Breast epithelium (tissue), 3 donors: ENCODE measurements at regions not wholly inside any gene's neighbourhood (a gene's known extent, or its start where the extent isn't known, plus 50 kb on each side); places are given as distances from the start of the nearest gene placed in this dataset.

ENCODE experiments used
- POLR2AphosphoS5 ChIP-seq, 3 donors: sonication (generic); formaldehyde crosslinking; IDR thresholded peaks; one replicate each; pipeline ENCODE4 v1.6.1; 2017; ENCODE audit warnings: antibody characterized with exemption in 3 of 3
- TF ChIP-seq, protein P1 (sequence below), 3 donors: fragments of 450-650 bp; IDR thresholded peaks; one replicate each; pipeline ENCODE4 v1.5.1; 2016 to 2017; ENCODE audit warnings: antibody characterized with exemption in 3 of 3, mild to moderate bottlenecking in 3 of 3, moderate library complexity in 3 of 3

DNA sequence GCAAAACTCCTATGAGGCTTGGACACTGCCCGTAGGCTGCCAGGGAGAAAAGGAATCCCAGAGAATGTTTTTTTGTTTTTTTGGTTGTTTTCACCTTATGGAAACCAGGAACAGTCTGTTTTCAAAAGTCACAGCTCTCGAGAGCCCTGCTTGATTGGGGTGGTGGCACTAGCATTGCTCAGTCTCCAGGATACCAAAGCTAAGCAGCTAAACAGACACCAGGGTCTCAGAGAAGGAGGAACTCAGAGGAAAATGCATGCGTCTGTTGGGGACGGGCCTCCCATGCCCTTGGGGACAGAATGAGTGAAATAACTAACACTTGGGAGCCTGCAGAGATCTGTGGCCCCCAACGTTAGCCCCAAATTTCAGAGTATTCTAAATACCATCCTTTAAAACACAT lies 178.8 kb downstream of the SOX9 start:
- TF ChIP-seq, protein P1, sequence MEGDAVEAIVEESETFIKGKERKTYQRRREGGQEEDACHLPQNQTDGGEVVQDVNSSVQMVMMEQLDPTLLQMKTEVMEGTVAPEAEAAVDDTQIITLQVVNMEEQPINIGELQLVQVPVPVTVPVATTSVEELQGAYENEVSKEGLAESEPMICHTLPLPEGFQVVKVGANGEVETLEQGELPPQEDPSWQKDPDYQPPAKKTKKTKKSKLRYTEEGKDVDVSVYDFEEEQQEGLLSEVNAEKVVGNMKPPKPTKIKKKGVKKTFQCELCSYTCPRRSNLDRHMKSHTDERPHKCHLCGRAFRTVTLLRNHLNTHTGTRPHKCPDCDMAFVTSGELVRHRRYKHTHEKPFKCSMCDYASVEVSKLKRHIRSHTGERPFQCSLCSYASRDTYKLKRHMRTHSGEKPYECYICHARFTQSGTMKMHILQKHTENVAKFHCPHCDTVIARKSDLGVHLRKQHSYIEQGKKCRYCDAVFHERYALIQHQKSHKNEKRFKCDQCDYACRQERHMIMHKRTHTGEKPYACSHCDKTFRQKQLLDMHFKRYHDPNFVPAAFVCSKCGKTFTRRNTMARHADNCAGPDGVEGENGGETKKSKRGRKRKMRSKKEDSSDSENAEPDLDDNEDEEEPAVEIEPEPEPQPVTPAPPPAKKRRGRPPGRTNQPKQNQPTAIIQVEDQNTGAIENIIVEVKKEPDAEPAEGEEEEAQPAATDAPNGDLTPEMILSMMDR (IDR thresholded peaks at IDR 0.05): no peak
- no peak for TF ChIP-seq POLR2AphosphoS5 (IDR thresholded peaks at IDR 0.05)
